Ascending aorta (tissue), 2 donors: ENCODE measurements at regions not wholly inside any gene's neighbourhood (a gene's known extent, or its start where the extent isn't known, plus 50 kb on each side); places are given as distances from the start of the nearest gene placed in this dataset.

ENCODE experiments used
- DNase-seq, 2 donors: peaks; one replicate each; pipeline ENCODE4 v3.0.0-alpha.2; 2019; ENCODE audit warnings: low spot score in 2 of 2
- H3K27ac ChIP-seq, 2 donors: fragments of 200-600 bp; sonication (generic); one replicate each; pipeline ENCODE4 v1.5.1; 2016 to 2017; ENCODE audit warnings: mild to moderate bottlenecking in 1 of 2
- H3K27me3 ChIP-seq: fragments of 200-600 bp; sonication (generic); one replicate; pipeline ENCODE4 v1.5.1; 2017
- H3K36me3 ChIP-seq, 2 donors: fragments of 200-600 bp; sonication (generic); one replicate each; pipeline ENCODE4 v1.5.1; 2016
- H3K4me1 ChIP-seq, 2 donors: fragments of 200-600 bp; sonication (generic); one replicate each; pipeline ENCODE4 v1.5.1; 2016 to 2017; ENCODE audit warnings: mild to moderate bottlenecking in 1 of 2
- H3K4me3 ChIP-seq, 2 donors: fragments of 200-600 bp; sonication (generic); one replicate each; pipeline ENCODE4 v1.5.1; 2016 to 2017; ENCODE audit warnings: mild to moderate bottlenecking in 1 of 2
- H3K9me3 ChIP-seq, 2 donors: fragments of 200-600 bp; sonication (generic); one replicate each; pipeline ENCODE4 v1.5.1; 2016
- CTCF ChIP-seq, 3 experiments: fragments of 200-600 bp in 2 of 3; fragments of 450-650 bp in 1 of 3; sonication (generic) in 2 of 3; IDR thresholded peaks; one replicate each; pipeline ENCODE4 v1.5.1; 2016 to 2019; ENCODE audit warnings: antibody characterized with exemption in 3 of 3, mild to moderate bottlenecking in 1 of 3, moderate library complexity in 1 of 3
- intact Hi-C: fragments of 100-400 bp; cut with DNase I; formaldehyde crosslinking; loops from one replicate; pipeline ENCODE4 v1.15.1; 2023

GRCh38 chr9:108316066-108316465 lies 539.7 kb downstream of the ACTL7B start:
- intact Hi-C loops: no loop called here
- DNase-seq: no peak
- no peak for TF ChIP-seq CTCF (IDR thresholded peaks at IDR 0.05)
- H3K4me1 ChIP-seq: no peaks in the 10 kb centered on the region
- H3K36me3 ChIP-seq: no peaks in the 10 kb centered on the region
- H3K4me3 ChIP-seq: no peak overlapping the region
- H3K9me3 ChIP-seq: no peaks in the 10 kb centered on the region
- H3K27ac ChIP-seq: no peak overlapping the region
- H3K27me3 ChIP-seq: no peaks in the 10 kb centered on the region

- H3K36me3 ChIP-seq: no peaks in the 10 kb centered on the region
- H3K27me3 ChIP-seq: no peaks in the 10 kb centered on the region
- H3K4me3 ChIP-seq: no peak overlapping the region
- DNase-seq: no peak
- no peak for TF ChIP-seq CTCF (IDR thresholded peaks at IDR 0.05)
- intact Hi-C loops: no loop called here
- H3K27ac ChIP-seq: no peak overlapping the region
- H3K4me1 ChIP-seq: no peaks in the 10 kb centered on the region
- no peaks in the 10 kb centered on the region for H3K9me3 ChIP-seq
Observed at GRCh38 chr9:108311745-108312144, 544.0 kb downstream of the ACTL7B start.

- no peak for DNase-seq
- no peak overlapping the region for H3K4me3 ChIP-seq
- H3K4me1 ChIP-seq: no peaks in the 10 kb centered on the region
- no peak overlapping the region for H3K27ac ChIP-seq
- H3K9me3 ChIP-seq: no peaks in the 10 kb centered on the region
- H3K27me3 ChIP-seq: no peaks in the 10 kb centered on the region
- no peak for TF ChIP-seq CTCF (IDR thresholded peaks at IDR 0.05)
- intact Hi-C loops: no loop called here
- no peaks in the 10 kb centered on the region for H3K36me3 ChIP-seq
Observed at GRCh38 chr9:108310202-108310601, 545.6 kb downstream of the ACTL7B start.

- Histone ChIP-seq H3K4me3 (no peak overlapping the region), H3K36me3 (no peaks in the 10 kb centered on the region), H3K27me3 (no peaks in the 10 kb centered on the region), H3K27ac (no peak overlapping the region), H3K9me3 (no peaks in the 10 kb centered on the region), H3K4me1 (no peaks in the 10 kb centered on the region)
- TF ChIP-seq CTCF (IDR thresholded peaks at IDR 0.05): no peak
- intact Hi-C loops: no loop called here
- no peak for DNase-seq
Observed at GRCh38 chr9:108300306-108301287, 555.2 kb downstream of the ACTL7B start.

- Histone ChIP-seq H3K36me3 (no peaks in the 10 kb centered on the region), H3K9me3 (no peaks in the 10 kb centered on the region), H3K4me3 (no peak overlapping the region), H3K4me1 (no peaks in the 10 kb centered on the region), H3K27ac (no peak overlapping the region), H3K27me3 (no peaks in the 10 kb centered on the region)
- intact Hi-C loops: no loop called here
- TF ChIP-seq CTCF (IDR thresholded peaks at IDR 0.05): no peak
- peak in 1 of 2 donors; percentile 64 for DNase-seq
Observed at GRCh38 chr9:108297073-108297472, 558.7 kb downstream of the ACTL7B start.
